Common myeloid progenitor, CD34-positive (primary cell): ENCODE measurements at regions not wholly inside any gene's neighbourhood (a gene's known extent, or its start where the extent isn't known, plus 50 kb on each side); places are given as distances from the start of the nearest gene placed in this dataset.
"Not testable (repeated sequence)": the region's sequence is repeated elsewhere in the genome, so short reads cannot be mapped to it uniquely, and the experiment has no call there.

Source experiments
- CTCF ChIA-PET: fragments of 350-600 bp; sonication (Branson Sonifier 250); formaldehyde crosslinking; loops from one replicate; lab custom pipeline; 2021; ENCODE audit warnings: antibody characterized with exemption; lab: Charles Lee
- POLR2A ChIA-PET: fragments of 350-600 bp; sonication (Branson Sonifier 250); formaldehyde crosslinking; loops from one replicate; lab custom pipeline; 2021; ENCODE audit warnings: antibody characterized with exemption; lab: Charles Lee
- DNase-seq, 3 donors: peaks; one replicate each; pipeline versions ENCODE4 v3.0.0 to v3.0.0-alpha.2; 2013
- H3K27ac ChIP-seq, 2 experiments: 1 replicate in 1 of 2; 2 replicates in 1 of 2; pipeline ENCODE4 v1.7.0; 2013; ENCODE audit warnings: inconsistent platforms in 2 of 2, low read length in 2 of 2, mild to moderate bottlenecking in 2 of 2, low read depth in 1 of 2, moderate library complexity in 1 of 2; ENCODE audit not compliant: severe bottlenecking in 2 of 2, insufficient read depth in 1 of 2, poor library complexity in 1 of 2
- H3K27me3 ChIP-seq, 5 experiments: replicated peaks in 2 of 5; 1 replicate in 3 of 5; 2 replicates in 2 of 5; pipeline versions ENCODE4 v1.6.1 to v1.7.0; 2013; ENCODE audit warnings: low read length in 4 of 5, mild to moderate bottlenecking in 2 of 5, moderate library complexity in 2 of 5, inconsistent platforms in 1 of 5; ENCODE audit not compliant: insufficient read depth in 5 of 5, control insufficient read depth in 4 of 5
- H3K36me3 ChIP-seq, 4 experiments: 1 replicate in 2 of 4; 2 replicates in 2 of 4; pipeline versions ENCODE4 v1.6.1 to v1.7.0; 2013; ENCODE audit warnings: low read length in 3 of 4, control low read depth in 1 of 4, mild to moderate bottlenecking in 1 of 4; ENCODE audit not compliant: control insufficient read depth in 4 of 4, insufficient read depth in 4 of 4
- H3K4me1 ChIP-seq, 4 experiments: 1 replicate in 3 of 4; 2 replicates in 1 of 4; pipeline versions ENCODE4 v1.6.1 to v1.7.1; 2013; ENCODE audit warnings: low read length in 3 of 4, mild to moderate bottlenecking in 3 of 4, control low read depth in 1 of 4, inconsistent platforms in 1 of 4, moderate library complexity in 1 of 4; ENCODE audit not compliant: control insufficient read depth in 4 of 4, insufficient read depth in 4 of 4; ENCODE audit errors: control extremely low read depth in 1 of 4
- H3K4me3 ChIP-seq, 7 experiments: 1 replicate in 4 of 7; 2 replicates in 3 of 7; pipeline versions ENCODE4 v1.5.1 to v1.7.0; 2013; ENCODE audit warnings: mild to moderate bottlenecking in 7 of 7, low read length in 6 of 7, moderate library complexity in 6 of 7, inconsistent platforms in 2 of 7, low read depth in 2 of 7, control low read depth in 1 of 7; ENCODE audit not compliant: insufficient read depth in 4 of 7, control insufficient read depth in 1 of 7; ENCODE audit errors: extremely low read depth in 1 of 7
- H3K9me3 ChIP-seq, 5 experiments: 1 replicate in 4 of 5; 2 replicates in 1 of 5; pipeline versions ENCODE4 v1.6.1 to v1.7.1; 2013; ENCODE audit warnings: low read length in 4 of 5, mild to moderate bottlenecking in 2 of 5, inconsistent platforms in 1 of 5, low read depth in 1 of 5, moderate library complexity in 1 of 5; ENCODE audit not compliant: control insufficient read depth in 4 of 5, insufficient read depth in 2 of 5; ENCODE audit errors: control extremely low read depth in 1 of 5
- WGBS: methylation state at CpG from one replicate; pipeline ENCODE4 v1.1.5; 2013; ENCODE audit not compliant: insufficient coverage; 5-methylcytosine and 5-hydroxymethylcytosine counted together

DNA sequence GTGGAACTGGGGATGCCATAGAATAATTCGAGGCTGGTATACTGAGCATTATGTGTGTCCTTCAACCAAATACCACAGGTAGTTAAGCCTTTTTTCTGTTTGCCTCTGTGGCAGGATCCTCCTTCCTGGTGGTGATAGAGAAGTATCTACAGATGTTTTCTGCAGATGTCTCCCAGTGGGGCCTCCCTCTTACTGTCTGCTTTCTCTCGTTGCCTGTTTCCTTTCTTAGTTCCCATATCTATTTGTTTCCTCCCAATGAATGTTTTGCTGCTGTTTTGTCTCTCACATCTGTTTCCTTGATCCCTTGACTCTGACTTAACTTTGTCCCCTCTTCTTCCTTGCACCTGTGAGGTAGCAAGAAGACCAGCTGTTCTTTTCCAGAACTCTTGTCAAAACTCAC, 130.9 kb upstream of the NUDT12 start:
- Histone ChIP-seq H3K27me3 (no peaks in the 10 kb centered on the region), H3K4me1 (no peaks in the 10 kb centered on the region), H3K27ac (no peak overlapping the region), H3K4me3 (no peak overlapping the region), H3K9me3 (no peaks in the 10 kb centered on the region), H3K36me3 (no peaks in the 10 kb centered on the region)
- DNase-seq: no peak
- 60% methylated on average over 1 of the region's 2 CpGs for WGBS
- CTCF ChIA-PET: no interaction called here
- POLR2A ChIA-PET: no interaction called here

DNA sequence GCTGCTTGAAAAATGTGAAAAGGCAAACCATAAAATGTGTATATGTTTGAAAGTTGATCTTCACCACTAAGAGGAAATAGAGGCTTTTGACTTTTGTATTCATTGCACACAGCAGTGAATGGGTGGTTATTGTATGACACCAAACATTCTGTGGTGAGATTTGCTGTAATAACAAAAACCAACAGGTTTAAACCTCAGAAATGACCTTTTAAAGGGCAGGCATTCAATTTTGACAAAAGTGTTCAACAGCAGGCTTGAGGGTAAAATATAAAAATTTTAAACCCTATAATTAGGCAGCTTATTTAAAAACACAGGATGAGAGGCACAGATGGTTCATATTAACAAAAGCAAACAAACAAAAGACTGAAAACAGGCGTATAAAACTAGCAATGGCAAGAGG, 128.1 kb upstream of the NUDT12 start:
- no peaks in the 10 kb centered on the region for H3K9me3 ChIP-seq
- H3K27me3 ChIP-seq: no peaks in the 10 kb centered on the region
- no peaks in the 10 kb centered on the region for H3K36me3 ChIP-seq
- DNase-seq: no peak
- WGBS: no CpG with 5 or more reads among the region's 1 CpG
- H3K4me3 ChIP-seq: no peak overlapping the region
- POLR2A ChIA-PET: no interaction called here
- CTCF ChIA-PET: no interaction called here
- no peaks in the 10 kb centered on the region for H3K4me1 ChIP-seq
- H3K27ac ChIP-seq: no peak overlapping the region

DNA sequence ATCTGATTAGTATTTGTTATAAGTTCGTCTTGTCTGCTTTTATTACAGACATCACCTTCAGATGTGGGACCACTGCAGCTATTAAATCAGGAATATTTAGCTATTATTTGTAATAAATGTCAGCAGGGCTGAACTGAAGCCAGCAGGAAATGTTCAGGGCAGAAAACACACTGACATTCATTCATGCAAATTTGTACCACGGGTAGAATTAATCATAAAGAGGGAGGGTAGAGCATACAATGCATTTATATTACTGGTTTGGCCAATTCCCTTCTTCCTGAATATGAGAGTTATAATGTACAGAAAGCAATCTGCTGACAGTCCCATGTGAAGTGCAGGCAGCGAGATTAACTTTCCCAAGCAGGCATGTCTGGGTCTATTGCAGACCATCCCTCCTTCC, 117.3 kb upstream of the NUDT12 start:
- DNase-seq: no peak
- ChIA-PET POLR2A (no interaction called here), CTCF (no interaction called here)
- no peaks in the 10 kb centered on the region for H3K27me3 ChIP-seq
- H3K4me1 ChIP-seq: no peaks in the 10 kb centered on the region
- H3K4me3 ChIP-seq: no peak overlapping the region
- WGBS: 86% methylated on average over 1 of the region's 3 CpGs
- no peaks in the 10 kb centered on the region for H3K36me3 ChIP-seq
- H3K27ac ChIP-seq: no peak overlapping the region
- no peaks in the 10 kb centered on the region for H3K9me3 ChIP-seq

DNA sequence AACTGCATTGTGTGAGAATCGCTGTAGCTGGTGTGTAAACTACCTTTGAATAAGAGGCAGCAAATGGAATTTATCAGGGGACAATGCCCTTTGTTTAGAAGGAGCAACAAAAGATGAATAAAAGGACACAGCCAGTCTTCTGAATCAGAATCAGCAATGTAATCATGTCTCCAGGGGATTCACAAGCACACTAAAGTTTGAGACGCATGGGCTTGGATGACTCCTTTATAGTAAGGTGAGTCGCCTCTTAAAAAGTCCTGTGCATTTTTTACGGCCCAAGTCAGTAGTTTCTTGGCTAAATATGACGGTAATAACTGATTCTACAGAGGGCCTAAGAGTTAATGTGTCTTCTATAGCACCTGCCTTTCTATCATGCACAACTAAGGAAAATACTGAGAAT, 113.6 kb upstream of the NUDT12 start:
- H3K9me3 ChIP-seq, H3K4me1 ChIP-seq, H3K27me3 ChIP-seq, CTCF ChIA-PET, H3K36me3 ChIP-seq, H3K4me3 ChIP-seq, DNase-seq, POLR2A ChIA-PET, H3K27ac ChIP-seq: not testable (repeated sequence)
- 75% methylated on average over 2 of the region's 5 CpGs for WGBS

DNA sequence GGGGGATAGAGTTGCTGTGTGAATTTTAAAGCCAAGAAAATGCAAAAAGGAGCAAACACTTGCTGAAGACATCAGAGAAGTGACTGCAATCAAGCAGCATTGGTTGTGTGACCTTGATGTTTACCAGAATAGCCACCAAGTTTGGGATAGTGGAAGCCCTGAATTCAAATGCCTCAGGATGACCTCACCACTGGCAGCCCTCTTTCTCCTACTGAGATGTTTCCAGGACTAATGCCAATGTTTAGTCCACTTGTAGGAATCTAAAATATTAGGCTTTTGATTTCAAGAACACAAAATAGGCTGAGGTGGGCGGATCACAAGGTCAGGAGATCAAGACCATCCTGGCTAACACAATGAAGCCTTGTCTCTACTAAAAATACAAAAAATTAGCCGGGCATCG, 112.2 kb upstream of the NUDT12 start:
- WGBS: 89% methylated on average over 3 of the region's 3 CpGs
- DNase-seq: no peak
- Histone ChIP-seq H3K27me3 (no peaks in the 10 kb centered on the region), H3K4me3 (no peak overlapping the region), H3K27ac (no peak overlapping the region), H3K36me3 (no peaks in the 10 kb centered on the region), H3K9me3 (no peaks in the 10 kb centered on the region), H3K4me1 (no peaks in the 10 kb centered on the region)
- CTCF ChIA-PET: no interaction called here
- POLR2A ChIA-PET: no interaction called here

DNA sequence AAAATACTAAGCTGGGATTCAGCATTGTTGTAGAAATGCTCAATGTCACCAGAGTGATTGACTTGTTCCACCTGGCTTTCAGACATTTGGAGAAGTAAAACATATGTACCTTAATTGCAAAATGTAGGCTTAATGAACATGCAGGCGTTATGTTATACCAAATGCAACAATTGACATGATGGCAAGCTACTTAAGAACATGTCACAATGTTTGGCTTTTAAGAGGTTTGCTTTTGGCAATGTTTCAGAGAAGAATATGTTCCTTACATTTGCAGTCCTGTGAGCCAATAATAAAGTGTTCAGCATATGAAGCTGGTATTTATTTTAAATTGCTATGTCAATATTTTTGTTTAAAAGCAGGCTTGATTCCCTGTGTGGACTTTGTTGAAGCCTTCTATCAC, 111.7 kb upstream of the NUDT12 start:
- no peaks in the 10 kb centered on the region for H3K4me1 ChIP-seq
- WGBS: 100% methylated on average over 1 of the region's 1 CpG
- H3K4me3 ChIP-seq: no peak overlapping the region
- POLR2A ChIA-PET: no interaction called here
- no peaks in the 10 kb centered on the region for H3K27me3 ChIP-seq
- H3K27ac ChIP-seq: no peak overlapping the region
- H3K36me3 ChIP-seq: no peaks in the 10 kb centered on the region
- CTCF ChIA-PET: no interaction called here
- H3K9me3 ChIP-seq: no peaks in the 10 kb centered on the region
- no peak for DNase-seq

DNA sequence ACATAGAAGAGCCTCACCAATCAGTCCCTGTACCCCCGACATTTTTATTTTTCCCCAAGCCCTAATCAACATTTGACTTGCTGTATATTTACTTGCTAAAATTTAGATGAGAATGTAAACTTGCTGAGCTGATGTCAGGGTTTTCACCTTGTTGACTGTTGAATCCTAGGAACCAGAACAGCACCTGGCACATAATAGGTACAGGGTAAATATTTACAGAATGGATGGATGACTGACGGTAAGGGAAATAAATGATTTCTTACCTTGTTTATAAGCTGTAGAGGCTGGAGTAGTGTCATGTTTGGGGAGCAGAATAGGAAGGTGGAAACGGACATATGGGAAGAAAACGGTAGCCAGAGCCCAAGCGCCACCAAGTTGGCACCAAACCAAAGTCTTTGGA, 107.0 kb upstream of the NUDT12 start:
- Histone ChIP-seq H3K9me3 (no peaks in the 10 kb centered on the region), H3K27ac (no peak overlapping the region), H3K4me1 (no peaks in the 10 kb centered on the region), H3K4me3 (no peak overlapping the region), H3K27me3 (no peaks in the 10 kb centered on the region), H3K36me3 (no peaks in the 10 kb centered on the region)
- POLR2A ChIA-PET: no interaction called here
- WGBS: 91% methylated on average over 4 of the region's 5 CpGs
- DNase-seq: no peak
- CTCF ChIA-PET: no interaction called here
